ENCODE measurements at regions not wholly inside any gene's neighbourhood (a gene's known extent, or its start where the extent isn't known, plus 50 kb on each side); places are given as distances from the start of the nearest gene placed in this dataset.

DNA sequence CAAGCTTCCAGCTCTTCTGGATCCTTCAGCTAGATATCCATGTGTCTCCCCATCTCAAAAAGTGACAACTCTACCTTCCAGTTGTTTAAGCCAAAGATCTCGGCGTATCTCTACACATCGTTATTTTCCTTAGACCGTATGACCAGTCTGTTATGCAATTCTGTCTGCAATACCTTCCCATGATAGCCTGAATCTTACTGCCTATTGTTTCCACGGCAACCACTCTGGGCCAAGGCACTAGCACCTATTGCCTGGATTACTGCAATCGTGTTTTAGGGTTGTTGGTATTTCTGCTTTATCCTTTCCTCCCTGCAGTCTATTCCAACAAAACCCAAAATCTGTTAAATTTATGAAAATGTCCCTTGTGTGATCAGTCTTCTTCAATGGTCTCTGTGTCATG lies 448.4 kb downstream of the MTRR start:
- TF ChIP-seq, protein P1, sequence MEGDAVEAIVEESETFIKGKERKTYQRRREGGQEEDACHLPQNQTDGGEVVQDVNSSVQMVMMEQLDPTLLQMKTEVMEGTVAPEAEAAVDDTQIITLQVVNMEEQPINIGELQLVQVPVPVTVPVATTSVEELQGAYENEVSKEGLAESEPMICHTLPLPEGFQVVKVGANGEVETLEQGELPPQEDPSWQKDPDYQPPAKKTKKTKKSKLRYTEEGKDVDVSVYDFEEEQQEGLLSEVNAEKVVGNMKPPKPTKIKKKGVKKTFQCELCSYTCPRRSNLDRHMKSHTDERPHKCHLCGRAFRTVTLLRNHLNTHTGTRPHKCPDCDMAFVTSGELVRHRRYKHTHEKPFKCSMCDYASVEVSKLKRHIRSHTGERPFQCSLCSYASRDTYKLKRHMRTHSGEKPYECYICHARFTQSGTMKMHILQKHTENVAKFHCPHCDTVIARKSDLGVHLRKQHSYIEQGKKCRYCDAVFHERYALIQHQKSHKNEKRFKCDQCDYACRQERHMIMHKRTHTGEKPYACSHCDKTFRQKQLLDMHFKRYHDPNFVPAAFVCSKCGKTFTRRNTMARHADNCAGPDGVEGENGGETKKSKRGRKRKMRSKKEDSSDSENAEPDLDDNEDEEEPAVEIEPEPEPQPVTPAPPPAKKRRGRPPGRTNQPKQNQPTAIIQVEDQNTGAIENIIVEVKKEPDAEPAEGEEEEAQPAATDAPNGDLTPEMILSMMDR (conservative IDR thresholded peaks at IDR 0.05; ENCODE audit: low read depth, low read length): no peak
- no peak overlapping the region for H3K4me3 ChIP-seq (IDR thresholded peaks at IDR 0.05; ENCODE audit: insufficient read depth, low read depth, low read length)
- H3K4me1 ChIP-seq (ENCODE audit: low read depth, poor library complexity, severe bottlenecking): no peaks in the 10 kb centered on the region
- H3K79me2 ChIP-seq (ENCODE audit: insufficient read depth, low read depth): no peaks in the 10 kb centered on the region
- no peak overlapping the region for H2AFZ ChIP-seq (ENCODE audit: low read depth)
- no peak overlapping the region for H3K9ac ChIP-seq
- H4K20me1 ChIP-seq (ENCODE audit: insufficient read depth): no peaks in the 10 kb centered on the region
- no peaks in the 10 kb centered on the region for H3K36me3 ChIP-seq (ENCODE audit: insufficient read depth)
- no peak overlapping the region for H3K4me2 ChIP-seq
- H3K27ac ChIP-seq: no peak overlapping the region
- no peaks in the 10 kb centered on the region for H3K27me3 ChIP-seq (ENCODE audit: insufficient read depth, low read depth)

DNA sequence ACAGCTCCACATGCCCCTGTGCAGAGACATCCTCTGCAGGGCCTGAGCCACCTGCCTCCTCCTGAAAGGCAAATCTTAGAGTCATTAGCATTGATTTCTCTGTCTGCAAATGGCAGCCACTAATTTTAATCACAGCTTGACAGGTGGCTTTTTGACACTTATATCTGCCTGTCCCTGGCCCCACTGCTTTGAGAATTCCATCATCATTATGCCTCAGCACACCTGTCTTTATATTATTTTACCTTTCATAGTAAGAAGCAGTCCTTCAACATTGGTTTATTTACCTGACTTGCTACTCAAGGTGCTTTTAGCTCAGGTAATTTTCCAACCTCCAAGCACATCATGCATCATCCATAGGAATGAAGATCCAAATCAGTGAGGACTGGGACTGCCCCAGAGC lies 451.3 kb downstream of the MTRR start:
- Histone ChIP-seq H2AFZ (ENCODE audit: low read depth) (no peak overlapping the region), H3K27me3 (ENCODE audit: insufficient read depth, low read depth) (no peaks in the 10 kb centered on the region), H3K27ac (no peak overlapping the region), H3K79me2 (ENCODE audit: insufficient read depth, low read depth) (no peaks in the 10 kb centered on the region), H3K9ac (no peak overlapping the region), H3K4me2 (no peak overlapping the region), H3K36me3 (ENCODE audit: insufficient read depth) (no peaks in the 10 kb centered on the region), H3K4me1 (ENCODE audit: low read depth, poor library complexity, severe bottlenecking) (no peaks in the 10 kb centered on the region), H3K4me3 (IDR thresholded peaks at IDR 0.05; ENCODE audit: insufficient read depth, low read depth, low read length) (no peak overlapping the region), H4K20me1 (ENCODE audit: insufficient read depth) (no peaks in the 10 kb centered on the region)
- TF ChIP-seq, protein P1 (conservative IDR thresholded peaks at IDR 0.05; ENCODE audit: low read depth, low read length): no peak

DNA sequence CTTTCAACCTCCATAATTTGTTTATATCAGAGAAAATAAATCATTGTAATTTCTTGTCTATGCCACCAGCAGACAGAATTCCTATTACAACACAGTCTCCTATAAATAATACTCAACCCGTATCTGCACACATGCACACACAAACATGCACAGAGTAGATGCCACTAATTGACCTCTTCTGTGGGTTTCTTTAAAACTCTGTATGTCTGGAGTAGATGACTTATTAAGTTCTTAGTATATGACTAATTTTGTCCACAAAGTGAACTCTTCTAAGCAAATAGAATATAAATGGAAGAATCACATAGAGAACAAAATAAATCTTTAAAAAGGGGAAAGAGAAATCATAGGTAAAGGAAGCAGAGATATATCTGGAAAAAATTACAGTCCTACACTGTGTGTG lies 452.3 kb downstream of the MTRR start:
- Histone ChIP-seq H2AFZ (ENCODE audit: low read depth) (no peak overlapping the region), H3K79me2 (ENCODE audit: insufficient read depth, low read depth) (no peaks in the 10 kb centered on the region), H4K20me1 (ENCODE audit: insufficient read depth) (no peaks in the 10 kb centered on the region), H3K27me3 (ENCODE audit: insufficient read depth, low read depth) (no peaks in the 10 kb centered on the region), H3K27ac (no peak overlapping the region), H3K9ac (no peak overlapping the region), H3K4me1 (ENCODE audit: low read depth, poor library complexity, severe bottlenecking) (no peaks in the 10 kb centered on the region), H3K4me2 (no peak overlapping the region), H3K4me3 (IDR thresholded peaks at IDR 0.05; ENCODE audit: insufficient read depth, low read depth, low read length) (no peak overlapping the region), H3K36me3 (ENCODE audit: insufficient read depth) (no peaks in the 10 kb centered on the region)
- TF ChIP-seq, protein P1 (conservative IDR thresholded peaks at IDR 0.05; ENCODE audit: low read depth, low read length): no peak

DNA sequence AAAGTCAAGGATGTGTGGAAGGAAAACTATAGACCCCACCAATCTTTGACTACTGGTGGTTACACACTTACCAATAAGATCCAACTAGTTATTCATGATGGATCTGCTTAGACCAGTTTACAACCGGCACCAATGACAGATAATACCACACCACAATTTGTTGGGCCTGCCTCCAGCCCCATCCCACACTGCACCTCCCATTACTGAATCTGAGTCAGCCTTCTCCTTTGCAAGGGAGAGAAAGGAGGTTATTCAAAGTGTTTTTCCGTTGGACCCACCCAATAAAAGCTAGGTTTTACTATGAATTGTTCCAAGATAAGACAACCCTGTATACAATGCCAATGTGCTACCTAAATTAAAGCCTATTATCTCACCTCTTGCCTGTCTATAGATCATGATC lies 453.5 kb downstream of the MTRR start:
- Histone ChIP-seq H3K27me3 (ENCODE audit: insufficient read depth, low read depth) (no peaks in the 10 kb centered on the region), H4K20me1 (ENCODE audit: insufficient read depth) (no peaks in the 10 kb centered on the region), H3K4me2 (no peak overlapping the region), H3K27ac (no peak overlapping the region), H3K4me1 (ENCODE audit: low read depth, poor library complexity, severe bottlenecking) (no peaks in the 10 kb centered on the region), H3K4me3 (IDR thresholded peaks at IDR 0.05; ENCODE audit: insufficient read depth, low read depth, low read length) (no peak overlapping the region), H3K79me2 (ENCODE audit: insufficient read depth, low read depth) (no peaks in the 10 kb centered on the region), H3K36me3 (ENCODE audit: insufficient read depth) (no peaks in the 10 kb centered on the region), H2AFZ (ENCODE audit: low read depth) (no peak overlapping the region), H3K9ac (no peak overlapping the region)
- TF ChIP-seq, protein P1 (conservative IDR thresholded peaks at IDR 0.05; ENCODE audit: low read depth, low read length): no peak

DNA sequence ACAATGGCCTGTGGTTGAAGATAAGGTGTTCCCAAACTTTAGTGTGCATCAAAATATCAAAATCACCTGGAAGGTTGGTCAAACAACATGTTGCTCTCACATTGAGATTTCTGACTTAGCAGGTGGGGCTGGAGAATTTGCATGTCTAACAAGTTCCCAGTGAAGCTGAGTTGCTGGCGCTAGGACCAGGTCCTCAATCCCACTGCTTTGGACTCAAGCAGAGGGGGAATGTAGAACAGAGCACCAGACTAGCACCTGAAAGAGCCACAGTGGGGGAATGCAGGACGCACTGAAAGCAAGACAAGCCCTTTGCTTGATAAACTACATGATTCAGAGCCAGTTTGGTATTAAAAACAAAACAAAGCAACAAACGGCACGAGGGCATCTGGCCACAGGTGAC lies 458.1 kb downstream of the MTRR start:
- no peaks in the 10 kb centered on the region for H4K20me1 ChIP-seq (ENCODE audit: insufficient read depth)
- no peaks in the 10 kb centered on the region for H3K36me3 ChIP-seq (ENCODE audit: insufficient read depth)
- no peak overlapping the region for H3K27ac ChIP-seq
- H3K9ac ChIP-seq: no peak overlapping the region
- H3K4me1 ChIP-seq (ENCODE audit: low read depth, poor library complexity, severe bottlenecking): no peaks in the 10 kb centered on the region
- no peaks in the 10 kb centered on the region for H3K79me2 ChIP-seq (ENCODE audit: insufficient read depth, low read depth)
- H3K4me3 ChIP-seq (IDR thresholded peaks at IDR 0.05; ENCODE audit: insufficient read depth, low read depth, low read length): no peak overlapping the region
- H3K27me3 ChIP-seq (ENCODE audit: insufficient read depth, low read depth): no peaks in the 10 kb centered on the region
- TF ChIP-seq, protein P1 (conservative IDR thresholded peaks at IDR 0.05; ENCODE audit: low read depth, low read length): no peak
- H2AFZ ChIP-seq (ENCODE audit: low read depth): no peak overlapping the region
- H3K4me2 ChIP-seq: no peak overlapping the region

All from KMS-11 (cell line).